ENCODE measurements at regions not wholly inside any gene's neighbourhood (a gene's known extent, or its start where the extent isn't known, plus 50 kb on each side); places are given as distances from the start of the nearest gene placed in this dataset.

DNA sequence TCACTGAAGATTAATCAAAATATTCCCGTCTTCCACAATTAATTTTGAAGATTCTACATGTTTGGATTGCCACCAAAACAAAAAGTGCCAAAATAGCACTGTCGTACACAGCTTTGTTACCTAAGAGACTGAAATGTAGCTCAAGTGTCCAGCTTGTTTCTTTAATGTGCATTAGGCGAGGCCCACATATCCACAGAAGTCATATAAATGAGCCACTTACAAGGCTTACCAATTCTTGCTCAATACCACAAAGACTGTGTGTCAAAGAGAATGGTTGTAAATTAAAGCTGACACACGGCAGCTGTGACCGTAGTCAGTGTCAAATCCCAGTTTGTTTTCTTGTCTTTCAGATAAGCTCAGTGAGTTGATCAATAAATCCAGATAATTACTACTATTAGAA is 639.4 kb upstream of the TBL1XR1 start:
- 56 to 78% (median 67%) methylated on average over 5 of the region's 5 CpGs for WGBS, 5 donors
- H3K9me3 ChIP-seq: no peaks in the 10 kb centered on the region
- H3K27me3 ChIP-seq (replicated peaks in 1 of 7): no peaks in the 10 kb centered on the region
- H3K36me3 ChIP-seq: no peaks in the 10 kb centered on the region
- TF ChIP-seq, protein P1, sequence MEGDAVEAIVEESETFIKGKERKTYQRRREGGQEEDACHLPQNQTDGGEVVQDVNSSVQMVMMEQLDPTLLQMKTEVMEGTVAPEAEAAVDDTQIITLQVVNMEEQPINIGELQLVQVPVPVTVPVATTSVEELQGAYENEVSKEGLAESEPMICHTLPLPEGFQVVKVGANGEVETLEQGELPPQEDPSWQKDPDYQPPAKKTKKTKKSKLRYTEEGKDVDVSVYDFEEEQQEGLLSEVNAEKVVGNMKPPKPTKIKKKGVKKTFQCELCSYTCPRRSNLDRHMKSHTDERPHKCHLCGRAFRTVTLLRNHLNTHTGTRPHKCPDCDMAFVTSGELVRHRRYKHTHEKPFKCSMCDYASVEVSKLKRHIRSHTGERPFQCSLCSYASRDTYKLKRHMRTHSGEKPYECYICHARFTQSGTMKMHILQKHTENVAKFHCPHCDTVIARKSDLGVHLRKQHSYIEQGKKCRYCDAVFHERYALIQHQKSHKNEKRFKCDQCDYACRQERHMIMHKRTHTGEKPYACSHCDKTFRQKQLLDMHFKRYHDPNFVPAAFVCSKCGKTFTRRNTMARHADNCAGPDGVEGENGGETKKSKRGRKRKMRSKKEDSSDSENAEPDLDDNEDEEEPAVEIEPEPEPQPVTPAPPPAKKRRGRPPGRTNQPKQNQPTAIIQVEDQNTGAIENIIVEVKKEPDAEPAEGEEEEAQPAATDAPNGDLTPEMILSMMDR (IDR thresholded peaks at IDR 0.05 in 8 of 11, conservative IDR thresholded peaks at IDR 0.05 in 3 of 11): no peak
- TF ChIP-seq POLR2AphosphoS5 (IDR thresholded peaks at IDR 0.05) (peak in 1 of 3 donors; percentile 63), POLR2A (IDR thresholded peaks at IDR 0.05) (no peak)
- intact Hi-C loops (cut with DNase I; ENCODE audit: low total_unique reads): no loop called here
- peak overlapping the region in 3 of 8 donors; percentile 16 to 37 (median 26) for H3K27ac ChIP-seq
- DNase-seq: no peak
- no peaks in the 10 kb centered on the region for H3K4me1 ChIP-seq
- H3K4me3 ChIP-seq: no peak overlapping the region

DNA sequence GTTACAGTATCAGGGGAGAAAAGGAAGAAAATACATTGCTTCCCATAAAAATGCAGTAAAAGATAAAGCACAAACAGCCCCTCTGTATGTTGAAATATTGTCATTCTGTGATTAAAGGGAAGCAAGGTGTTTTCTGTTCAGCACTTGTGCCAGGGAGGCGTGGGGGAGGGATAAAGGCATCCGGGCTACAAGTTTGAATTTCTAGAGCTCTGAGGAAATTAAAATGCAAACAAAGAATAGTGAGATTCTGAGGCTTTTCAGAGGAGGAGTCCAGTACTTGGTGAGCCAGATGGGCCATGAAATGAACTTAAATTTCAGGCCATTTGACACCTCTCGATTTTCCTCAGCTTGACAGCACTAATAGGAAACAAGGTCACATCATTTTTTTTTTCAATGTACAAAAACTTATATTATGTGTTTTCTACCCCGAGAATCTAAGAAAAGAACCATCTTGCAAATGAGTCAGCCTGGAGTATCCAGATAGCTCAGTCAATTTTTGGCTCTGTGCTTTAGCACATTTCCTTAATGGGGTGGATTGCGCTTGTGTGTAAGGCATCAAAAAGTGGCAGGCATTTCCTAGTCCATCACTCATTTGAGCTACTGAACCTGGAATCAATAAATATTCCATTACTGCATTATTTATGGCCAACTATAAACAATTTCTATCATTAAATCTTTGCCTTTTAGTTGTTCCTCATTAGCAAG is 640.8 kb upstream of the TBL1XR1 start:
- WGBS, 5 donors: 63 to 72% (median 69%) methylated on average over 5 of the region's 5 CpGs
- H3K4me3 ChIP-seq: no peak overlapping the region

GRCh38 chr3:177838766-177839350 is 641.6 kb upstream of the TBL1XR1 start:
- Histone ChIP-seq H3K36me3 (no peaks in the 10 kb centered on the region), H3K27me3 (replicated peaks in 1 of 7) (no peaks in the 10 kb centered on the region), H3K4me1 (peaks cover 0 to under 1% (median 0%) of the 10 kb centered on the region in 6 donors), H3K27ac (no peak overlapping the region), H3K4me3 (no peak overlapping the region), H3K9me3 (no peaks in the 10 kb centered on the region)
- TF ChIP-seq, protein P1 (IDR thresholded peaks at IDR 0.05 in 8 of 11, conservative IDR thresholded peaks at IDR 0.05 in 3 of 11): no peak
- 79 to 91% (median 85%) methylated on average over 7 of the region's 7 CpGs for WGBS, 5 donors
- DNase-seq: no peak
- intact Hi-C loops (cut with DNase I; ENCODE audit: low total_unique reads): no loop called here

More for the DNA sequence above, 640.8 kb upstream of the TBL1XR1 start:
- Histone ChIP-seq H3K36me3 (no peaks in the 10 kb centered on the region), H3K9me3 (no peaks in the 10 kb centered on the region), H3K4me1 (no peaks in the 10 kb centered on the region), H3K27me3 (replicated peaks in 1 of 7) (no peaks in the 10 kb centered on the region), H3K27ac (peak overlapping the region in 2 of 8 donors; percentile 9 to 26)
- TF ChIP-seq, protein P1 (IDR thresholded peaks at IDR 0.05 in 8 of 11, conservative IDR thresholded peaks at IDR 0.05 in 3 of 11): no peak
- TF ChIP-seq POLR2A (IDR thresholded peaks at IDR 0.05): no peak
- no peak for DNase-seq
- intact Hi-C loops (cut with DNase I; ENCODE audit: low total_unique reads): no loop called here

DNA sequence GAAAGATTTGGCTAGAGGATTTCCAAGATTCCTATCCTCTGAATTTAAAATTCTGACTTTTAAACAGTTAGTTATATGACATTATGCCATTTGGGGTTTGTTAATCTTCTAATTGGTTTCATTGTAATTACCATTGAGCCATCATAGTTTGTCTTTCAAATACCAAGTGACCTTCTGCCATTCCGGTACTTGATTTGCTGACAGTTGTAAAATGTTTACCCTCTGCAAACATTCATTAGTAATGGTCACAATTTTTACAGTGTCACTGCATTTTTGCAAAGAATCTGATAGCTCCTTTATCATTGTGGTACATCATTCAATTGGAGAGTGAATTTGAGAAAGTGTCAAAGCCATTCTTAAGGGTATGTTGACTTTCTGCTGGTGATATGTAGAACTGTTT is 645.0 kb upstream of the TBL1XR1 start:
- WGBS, 5 donors: 58 to 81% (median 78%) methylated on average over 1 of the region's 1 CpG
- DNase-seq: no peak
- intact Hi-C loops (cut with DNase I; ENCODE audit: low total_unique reads): no loop called here

More for the DNA sequence above, 645.0 kb upstream of the TBL1XR1 start:
- Histone ChIP-seq H3K9me3 (no peaks in the 10 kb centered on the region), H3K27me3 (replicated peaks in 1 of 7) (no peaks in the 10 kb centered on the region), H3K4me1 (peaks cover 0 to 3% (median 0%) of the 10 kb centered on the region in 6 donors), H3K4me3 (no peak overlapping the region), H3K27ac (no peak overlapping the region), H3K36me3 (no peaks in the 10 kb centered on the region)
- TF ChIP-seq POLR2AphosphoS5 (IDR thresholded peaks at IDR 0.05) (no peak), POLR2A (IDR thresholded peaks at IDR 0.05) (no peak)
- TF ChIP-seq, protein P1 (IDR thresholded peaks at IDR 0.05 in 8 of 11, conservative IDR thresholded peaks at IDR 0.05 in 3 of 11): no peak

All from spleen (tissue), 11 donors.